H1 (cell line): ENCODE measurements at regions not wholly inside any gene's neighbourhood (a gene's known extent, or its start where the extent isn't known, plus 50 kb on each side); places are given as distances from the start of the nearest gene placed in this dataset.

Experiments used
- BRCA1 ChIP-seq: IDR thresholded peaks from 2 replicates; pipeline ENCODE4 v1.6.1; 2012; ENCODE audit warnings: low read depth, low read length, improper control_type of control experiment
- CREB1 ChIP-seq: IDR thresholded peaks from 2 replicates; pipeline ENCODE4 v1.6.1; 2012; ENCODE audit warnings: inconsistent platforms
- CTBP2 ChIP-seq: IDR thresholded peaks from 2 replicates; pipeline ENCODE4 v1.7.0; 2011; ENCODE audit warnings: borderline replicate concordance, mild to moderate bottlenecking, moderate library complexity, mixed read lengths, low read length; ENCODE audit not compliant: insufficient read depth, insufficient read length
- MAFK ChIP-seq: IDR thresholded peaks from 2 replicates; pipeline ENCODE4 v1.6.1; 2012; ENCODE audit warnings: low read depth, mild to moderate bottlenecking, improper control_type of control experiment, low read length
- POLR2AphosphoS5 ChIP-seq: IDR thresholded peaks from 2 replicates; pipeline ENCODE4 v1.6.1; 2011; ENCODE audit warnings: low read depth, low read length
- SIN3A ChIP-seq, 2 experiments: IDR thresholded peaks in 1 of 2; conservative IDR thresholded peaks in 1 of 2; 2 replicates each; pipeline ENCODE4 v1.6.1; 2011 to 2012; ENCODE audit warnings: low read length in 2 of 2, improper control_type of control experiment in 1 of 2, low read depth in 1 of 2, mild to moderate bottlenecking in 1 of 2
- TF ChIP-seq, protein P1 (sequence below): fragments of 300-600 bp; sonication (generic); IDR thresholded peaks from 2 replicates; pipeline ENCODE4 v1.7.1; 2012; ENCODE audit warnings: low read length, moderate library complexity, mild to moderate bottlenecking, inconsistent platforms; ENCODE audit not compliant: insufficient replicate concordance
- TF ChIP-seq, protein P2 (sequence below): IDR thresholded peaks from 2 replicates; pipeline ENCODE4 v1.6.1; 2012; ENCODE audit warnings: low read length, inconsistent platforms

DNA sequence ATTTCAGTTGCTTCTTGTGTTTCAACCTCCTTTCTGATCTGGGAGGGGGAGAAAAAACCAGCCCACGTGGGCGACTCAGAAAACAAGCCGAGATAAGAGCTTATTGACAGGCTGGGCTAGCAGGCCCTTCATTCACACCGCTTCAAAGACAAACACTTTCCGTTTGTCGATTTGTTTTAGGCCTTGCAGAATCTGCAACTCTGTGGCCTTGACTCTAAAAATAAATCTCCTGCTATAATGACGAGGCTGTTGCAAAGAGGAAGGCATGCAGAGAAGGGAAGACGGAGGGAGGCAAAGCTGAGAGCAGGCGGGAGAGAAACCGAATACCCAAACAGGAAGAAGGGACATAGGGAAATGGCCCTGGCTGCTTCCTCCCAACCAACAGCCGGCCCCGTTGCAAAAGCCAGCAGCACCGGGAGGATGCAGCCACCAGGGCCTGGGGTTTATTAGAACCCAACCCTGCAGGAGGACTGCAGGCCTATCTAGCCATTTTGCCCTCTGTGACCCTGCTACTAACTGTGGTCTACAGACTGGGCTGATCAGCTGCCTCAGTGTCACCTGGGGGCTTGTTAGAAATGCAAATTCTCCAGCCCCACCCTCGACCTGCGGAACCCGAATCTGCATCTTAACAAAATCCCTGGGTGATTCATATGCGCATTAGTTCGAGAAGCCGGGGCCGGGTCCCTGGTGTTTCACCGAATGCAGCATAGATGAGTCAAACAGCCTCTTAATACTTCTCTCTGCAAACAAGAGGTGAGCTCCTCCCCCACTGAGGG lies 325.5 kb downstream of the BCOR start (continued):
- 0 out of 4 replicates have a peak, but pooled peaks of 1 of the 2 experiments have one; percentile 75 for TF ChIP-seq SIN3A (conservative IDR thresholded peaks at IDR 0.05 in 1 of 2, IDR thresholded peaks at IDR 0.05 in 1 of 2; ENCODE audit: low read depth in 1 of 2, low read length in 2 of 2)
- TF ChIP-seq POLR2AphosphoS5: no peak
- no peak for TF ChIP-seq CTBP2
- TF ChIP-seq, protein P1, sequence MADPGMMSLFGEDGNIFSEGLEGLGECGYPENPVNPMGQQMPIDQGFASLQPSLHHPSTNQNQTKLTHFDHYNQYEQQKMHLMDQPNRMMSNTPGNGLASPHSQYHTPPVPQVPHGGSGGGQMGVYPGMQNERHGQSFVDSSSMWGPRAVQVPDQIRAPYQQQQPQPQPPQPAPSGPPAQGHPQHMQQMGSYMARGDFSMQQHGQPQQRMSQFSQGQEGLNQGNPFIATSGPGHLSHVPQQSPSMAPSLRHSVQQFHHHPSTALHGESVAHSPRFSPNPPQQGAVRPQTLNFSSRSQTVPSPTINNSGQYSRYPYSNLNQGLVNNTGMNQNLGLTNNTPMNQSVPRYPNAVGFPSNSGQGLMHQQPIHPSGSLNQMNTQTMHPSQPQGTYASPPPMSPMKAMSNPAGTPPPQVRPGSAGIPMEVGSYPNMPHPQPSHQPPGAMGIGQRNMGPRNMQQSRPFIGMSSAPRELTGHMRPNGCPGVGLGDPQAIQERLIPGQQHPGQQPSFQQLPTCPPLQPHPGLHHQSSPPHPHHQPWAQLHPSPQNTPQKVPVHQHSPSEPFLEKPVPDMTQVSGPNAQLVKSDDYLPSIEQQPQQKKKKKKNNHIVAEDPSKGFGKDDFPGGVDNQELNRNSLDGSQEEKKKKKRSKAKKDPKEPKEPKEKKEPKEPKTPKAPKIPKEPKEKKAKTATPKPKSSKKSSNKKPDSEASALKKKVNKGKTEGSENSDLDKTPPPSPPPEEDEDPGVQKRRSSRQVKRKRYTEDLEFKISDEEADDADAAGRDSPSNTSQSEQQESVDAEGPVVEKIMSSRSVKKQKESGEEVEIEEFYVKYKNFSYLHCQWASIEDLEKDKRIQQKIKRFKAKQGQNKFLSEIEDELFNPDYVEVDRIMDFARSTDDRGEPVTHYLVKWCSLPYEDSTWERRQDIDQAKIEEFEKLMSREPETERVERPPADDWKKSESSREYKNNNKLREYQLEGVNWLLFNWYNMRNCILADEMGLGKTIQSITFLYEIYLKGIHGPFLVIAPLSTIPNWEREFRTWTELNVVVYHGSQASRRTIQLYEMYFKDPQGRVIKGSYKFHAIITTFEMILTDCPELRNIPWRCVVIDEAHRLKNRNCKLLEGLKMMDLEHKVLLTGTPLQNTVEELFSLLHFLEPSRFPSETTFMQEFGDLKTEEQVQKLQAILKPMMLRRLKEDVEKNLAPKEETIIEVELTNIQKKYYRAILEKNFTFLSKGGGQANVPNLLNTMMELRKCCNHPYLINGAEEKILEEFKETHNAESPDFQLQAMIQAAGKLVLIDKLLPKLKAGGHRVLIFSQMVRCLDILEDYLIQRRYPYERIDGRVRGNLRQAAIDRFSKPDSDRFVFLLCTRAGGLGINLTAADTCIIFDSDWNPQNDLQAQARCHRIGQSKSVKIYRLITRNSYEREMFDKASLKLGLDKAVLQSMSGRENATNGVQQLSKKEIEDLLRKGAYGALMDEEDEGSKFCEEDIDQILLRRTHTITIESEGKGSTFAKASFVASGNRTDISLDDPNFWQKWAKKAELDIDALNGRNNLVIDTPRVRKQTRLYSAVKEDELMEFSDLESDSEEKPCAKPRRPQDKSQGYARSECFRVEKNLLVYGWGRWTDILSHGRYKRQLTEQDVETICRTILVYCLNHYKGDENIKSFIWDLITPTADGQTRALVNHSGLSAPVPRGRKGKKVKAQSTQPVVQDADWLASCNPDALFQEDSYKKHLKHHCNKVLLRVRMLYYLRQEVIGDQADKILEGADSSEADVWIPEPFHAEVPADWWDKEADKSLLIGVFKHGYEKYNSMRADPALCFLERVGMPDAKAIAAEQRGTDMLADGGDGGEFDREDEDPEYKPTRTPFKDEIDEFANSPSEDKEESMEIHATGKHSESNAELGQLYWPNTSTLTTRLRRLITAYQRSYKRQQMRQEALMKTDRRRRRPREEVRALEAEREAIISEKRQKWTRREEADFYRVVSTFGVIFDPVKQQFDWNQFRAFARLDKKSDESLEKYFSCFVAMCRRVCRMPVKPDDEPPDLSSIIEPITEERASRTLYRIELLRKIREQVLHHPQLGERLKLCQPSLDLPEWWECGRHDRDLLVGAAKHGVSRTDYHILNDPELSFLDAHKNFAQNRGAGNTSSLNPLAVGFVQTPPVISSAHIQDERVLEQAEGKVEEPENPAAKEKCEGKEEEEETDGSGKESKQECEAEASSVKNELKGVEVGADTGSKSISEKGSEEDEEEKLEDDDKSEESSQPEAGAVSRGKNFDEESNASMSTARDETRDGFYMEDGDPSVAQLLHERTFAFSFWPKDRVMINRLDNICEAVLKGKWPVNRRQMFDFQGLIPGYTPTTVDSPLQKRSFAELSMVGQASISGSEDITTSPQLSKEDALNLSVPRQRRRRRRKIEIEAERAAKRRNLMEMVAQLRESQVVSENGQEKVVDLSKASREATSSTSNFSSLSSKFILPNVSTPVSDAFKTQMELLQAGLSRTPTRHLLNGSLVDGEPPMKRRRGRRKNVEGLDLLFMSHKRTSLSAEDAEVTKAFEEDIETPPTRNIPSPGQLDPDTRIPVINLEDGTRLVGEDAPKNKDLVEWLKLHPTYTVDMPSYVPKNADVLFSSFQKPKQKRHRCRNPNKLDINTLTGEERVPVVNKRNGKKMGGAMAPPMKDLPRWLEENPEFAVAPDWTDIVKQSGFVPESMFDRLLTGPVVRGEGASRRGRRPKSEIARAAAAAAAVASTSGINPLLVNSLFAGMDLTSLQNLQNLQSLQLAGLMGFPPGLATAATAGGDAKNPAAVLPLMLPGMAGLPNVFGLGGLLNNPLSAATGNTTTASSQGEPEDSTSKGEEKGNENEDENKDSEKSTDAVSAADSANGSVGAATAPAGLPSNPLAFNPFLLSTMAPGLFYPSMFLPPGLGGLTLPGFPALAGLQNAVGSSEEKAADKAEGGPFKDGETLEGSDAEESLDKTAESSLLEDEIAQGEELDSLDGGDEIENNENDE: no peak
- TF ChIP-seq, protein P2, sequence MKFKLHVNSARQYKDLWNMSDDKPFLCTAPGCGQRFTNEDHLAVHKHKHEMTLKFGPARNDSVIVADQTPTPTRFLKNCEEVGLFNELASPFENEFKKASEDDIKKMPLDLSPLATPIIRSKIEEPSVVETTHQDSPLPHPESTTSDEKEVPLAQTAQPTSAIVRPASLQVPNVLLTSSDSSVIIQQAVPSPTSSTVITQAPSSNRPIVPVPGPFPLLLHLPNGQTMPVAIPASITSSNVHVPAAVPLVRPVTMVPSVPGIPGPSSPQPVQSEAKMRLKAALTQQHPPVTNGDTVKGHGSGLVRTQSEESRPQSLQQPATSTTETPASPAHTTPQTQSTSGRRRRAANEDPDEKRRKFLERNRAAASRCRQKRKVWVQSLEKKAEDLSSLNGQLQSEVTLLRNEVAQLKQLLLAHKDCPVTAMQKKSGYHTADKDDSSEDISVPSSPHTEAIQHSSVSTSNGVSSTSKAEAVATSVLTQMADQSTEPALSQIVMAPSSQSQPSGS: no peak
- TF ChIP-seq BRCA1: no peak
- no peak for TF ChIP-seq CREB1
- TF ChIP-seq MAFK: no peak
